ENCODE measurements at regions not wholly inside any gene's neighbourhood (a gene's known extent, or its start where the extent isn't known, plus 50 kb on each side); places are given as distances from the start of the nearest gene placed in this dataset.

DNA sequence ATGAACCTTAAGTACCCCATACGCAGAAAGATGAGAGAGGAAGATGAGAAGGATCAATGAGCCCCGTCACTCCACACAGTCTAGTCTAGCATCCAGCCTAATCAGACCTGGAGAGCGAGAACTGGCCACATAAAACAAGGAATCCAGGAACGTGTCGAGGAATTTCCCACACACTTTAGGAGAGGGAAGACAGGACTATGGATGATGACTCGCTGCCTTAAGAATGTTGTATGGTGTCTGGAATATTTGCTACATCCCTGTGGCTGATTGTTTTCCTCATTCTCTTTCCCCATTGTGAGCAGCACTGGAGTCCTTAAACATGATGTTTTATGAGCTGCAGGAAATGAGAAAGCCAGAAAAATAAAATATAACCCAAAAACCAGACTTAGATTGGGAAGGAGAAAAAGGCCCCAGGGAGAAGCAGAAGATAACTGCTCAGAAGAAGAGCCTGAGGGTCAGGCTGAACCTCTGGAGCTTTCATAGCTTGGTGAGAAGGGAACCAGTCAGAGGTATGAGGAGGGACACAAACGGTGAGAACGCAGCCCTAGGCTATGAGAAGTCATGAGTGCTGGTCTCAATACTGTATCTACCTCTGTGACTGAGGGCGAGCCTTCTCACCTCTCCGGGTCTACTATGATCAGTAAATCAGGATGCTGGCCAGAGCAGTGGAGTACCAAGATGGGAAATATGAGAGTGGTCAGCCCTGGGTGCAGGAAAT lies 139.5 kb upstream of the NOCT start:
- no peaks in the 10 kb centered on the region for H3K9me3 ChIP-seq (ENCODE audit: control insufficient read depth, low read length)
- no peak overlapping the region for H3K9ac ChIP-seq
- H3K4me2 ChIP-seq (ENCODE audit: low read length) = no peak overlapping the region
- peaks cover 7% of the 10 kb centered on the region for H3K4me1 ChIP-seq
- H3K4me3 ChIP-seq (ENCODE audit: low read depth, low read length) = no peak overlapping the region
- TF ChIP-seq, protein P1, sequence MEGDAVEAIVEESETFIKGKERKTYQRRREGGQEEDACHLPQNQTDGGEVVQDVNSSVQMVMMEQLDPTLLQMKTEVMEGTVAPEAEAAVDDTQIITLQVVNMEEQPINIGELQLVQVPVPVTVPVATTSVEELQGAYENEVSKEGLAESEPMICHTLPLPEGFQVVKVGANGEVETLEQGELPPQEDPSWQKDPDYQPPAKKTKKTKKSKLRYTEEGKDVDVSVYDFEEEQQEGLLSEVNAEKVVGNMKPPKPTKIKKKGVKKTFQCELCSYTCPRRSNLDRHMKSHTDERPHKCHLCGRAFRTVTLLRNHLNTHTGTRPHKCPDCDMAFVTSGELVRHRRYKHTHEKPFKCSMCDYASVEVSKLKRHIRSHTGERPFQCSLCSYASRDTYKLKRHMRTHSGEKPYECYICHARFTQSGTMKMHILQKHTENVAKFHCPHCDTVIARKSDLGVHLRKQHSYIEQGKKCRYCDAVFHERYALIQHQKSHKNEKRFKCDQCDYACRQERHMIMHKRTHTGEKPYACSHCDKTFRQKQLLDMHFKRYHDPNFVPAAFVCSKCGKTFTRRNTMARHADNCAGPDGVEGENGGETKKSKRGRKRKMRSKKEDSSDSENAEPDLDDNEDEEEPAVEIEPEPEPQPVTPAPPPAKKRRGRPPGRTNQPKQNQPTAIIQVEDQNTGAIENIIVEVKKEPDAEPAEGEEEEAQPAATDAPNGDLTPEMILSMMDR (IDR thresholded peaks at IDR 0.05) = no peak
- H3K27ac ChIP-seq = no peak overlapping the region
- H3K27me3 ChIP-seq (ENCODE audit: control insufficient read depth, insufficient read depth, low read length) = no peaks in the 10 kb centered on the region
- H3K79me2 ChIP-seq = no peaks in the 10 kb centered on the region
- H2AFZ ChIP-seq = no peak overlapping the region
- H3K36me3 ChIP-seq (ENCODE audit: control insufficient read depth, insufficient read depth, low read length) = no peaks in the 10 kb centered on the region

DNA sequence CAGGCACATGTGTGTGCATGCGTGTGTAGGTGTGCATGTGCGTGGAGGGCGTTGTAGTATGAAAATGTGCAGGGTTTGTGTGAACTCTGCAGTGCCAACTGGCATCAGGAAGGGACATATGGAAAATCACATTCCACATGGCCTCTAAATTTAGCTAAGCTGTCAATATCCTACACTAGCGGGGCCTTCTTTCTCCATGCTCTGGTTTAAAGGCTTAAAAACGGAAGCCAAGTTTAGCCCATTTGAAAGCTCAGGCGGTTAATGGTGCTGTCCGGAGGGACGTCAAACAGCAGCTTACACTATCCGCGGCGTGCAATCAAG lies 144.1 kb upstream of the NOCT start:
- TF ChIP-seq, protein P1 (IDR thresholded peaks at IDR 0.05) = no peak
- H3K4me1 ChIP-seq = peaks cover 3% of the 10 kb centered on the region
- no peak overlapping the region for H3K4me2 ChIP-seq (ENCODE audit: low read length)
- H3K9me3 ChIP-seq (ENCODE audit: control insufficient read depth, low read length) = no peaks in the 10 kb centered on the region
- H3K27ac ChIP-seq = no peak overlapping the region
- H3K36me3 ChIP-seq (ENCODE audit: control insufficient read depth, insufficient read depth, low read length) = no peaks in the 10 kb centered on the region
- no peaks in the 10 kb centered on the region for H3K79me2 ChIP-seq
- no peak overlapping the region for H3K4me3 ChIP-seq (ENCODE audit: low read depth, low read length)
- H2AFZ ChIP-seq = peak overlapping the region; percentile 34
- no peaks in the 10 kb centered on the region for H3K27me3 ChIP-seq (ENCODE audit: control insufficient read depth, insufficient read depth, low read length)
- H3K9ac ChIP-seq = no peak overlapping the region

DNA sequence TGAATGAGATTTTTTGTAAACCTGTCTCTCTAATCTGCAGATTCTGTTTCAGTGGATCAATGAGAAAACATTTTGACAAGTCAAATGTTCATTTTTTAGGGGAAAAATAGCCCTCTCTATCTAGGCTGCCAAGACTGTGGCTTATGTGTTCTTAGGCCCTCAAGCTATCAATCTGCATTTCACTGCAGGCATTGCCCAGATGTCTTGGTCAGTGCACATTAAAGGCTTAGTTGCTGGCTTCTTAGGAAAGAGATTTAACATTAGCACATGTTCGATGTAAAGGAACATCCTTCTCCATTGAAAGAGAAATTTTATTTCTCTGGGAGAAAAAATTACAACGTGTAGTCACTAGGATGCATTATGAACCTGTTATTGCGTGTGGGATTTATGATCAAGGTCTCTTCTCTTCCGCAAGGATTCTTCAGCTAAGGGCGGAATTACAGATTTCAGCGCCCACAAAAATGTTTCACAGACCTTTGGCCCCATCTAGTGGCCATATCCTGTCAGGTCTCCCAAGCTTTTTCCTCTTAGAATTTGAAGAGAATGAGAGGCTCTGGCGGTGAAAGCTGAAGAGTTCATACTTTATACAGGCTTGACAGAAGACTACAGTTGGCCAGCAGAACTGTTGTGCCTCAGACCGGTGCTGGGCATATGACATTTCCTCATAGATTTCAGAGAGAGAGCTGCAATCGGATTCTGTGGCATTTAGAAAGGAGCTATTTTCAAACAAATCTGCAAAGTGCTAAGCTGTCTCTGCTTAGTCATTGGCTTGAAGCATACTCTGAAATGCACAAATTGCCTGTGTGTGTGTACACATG lies 144.6 kb upstream of the NOCT start:
- Histone ChIP-seq H3K27me3 (ENCODE audit: control insufficient read depth, insufficient read depth, low read length) (no peaks in the 10 kb centered on the region), H3K4me1 (peaks cover 3% of the 10 kb centered on the region), H3K36me3 (ENCODE audit: control insufficient read depth, insufficient read depth, low read length) (no peaks in the 10 kb centered on the region), H3K4me3 (ENCODE audit: low read depth, low read length) (no peak overlapping the region), H2AFZ (peak overlapping the region; percentile 34), H3K4me2 (ENCODE audit: low read length) (no peak overlapping the region), H3K27ac (no peak overlapping the region), H3K79me2 (no peaks in the 10 kb centered on the region), H3K9me3 (ENCODE audit: control insufficient read depth, low read length) (no peaks in the 10 kb centered on the region), H3K9ac (no peak overlapping the region)
- TF ChIP-seq, protein P1 (IDR thresholded peaks at IDR 0.05) = peak; percentile 74

DNA sequence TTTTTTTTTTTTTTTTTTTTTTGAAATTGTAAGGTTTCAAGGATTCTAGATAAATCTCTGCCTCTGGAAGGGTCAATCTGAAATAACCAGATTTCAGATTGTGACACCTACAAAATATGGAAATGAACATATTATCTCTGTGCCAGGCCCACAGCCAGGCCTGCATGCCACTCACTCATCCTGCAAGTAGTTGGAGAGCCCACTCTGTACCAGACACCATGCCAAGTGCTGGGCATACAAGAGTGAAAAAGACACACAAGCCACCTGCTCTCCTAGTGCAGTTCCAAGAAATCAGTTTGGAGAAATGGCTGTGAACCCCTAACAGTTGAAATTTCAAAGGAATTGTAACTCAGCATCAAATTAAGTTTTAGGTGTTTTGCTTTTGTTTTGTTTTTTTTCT lies 145.9 kb upstream of the NOCT start:
- H3K27ac ChIP-seq = no peak overlapping the region
- H2AFZ ChIP-seq = no peak overlapping the region
- peaks cover 9% of the 10 kb centered on the region for H3K4me1 ChIP-seq
- H3K4me2 ChIP-seq (ENCODE audit: low read length) = no peak overlapping the region
- H3K9ac ChIP-seq = no peak overlapping the region
- H3K27me3 ChIP-seq (ENCODE audit: control insufficient read depth, insufficient read depth, low read length) = no peaks in the 10 kb centered on the region
- H3K4me3 ChIP-seq (ENCODE audit: low read depth, low read length) = no peak overlapping the region
- no peaks in the 10 kb centered on the region for H3K79me2 ChIP-seq
- TF ChIP-seq, protein P1 (IDR thresholded peaks at IDR 0.05) = no peak
- no peaks in the 10 kb centered on the region for H3K9me3 ChIP-seq (ENCODE audit: control insufficient read depth, low read length)
- H3K36me3 ChIP-seq (ENCODE audit: control insufficient read depth, insufficient read depth, low read length) = no peaks in the 10 kb centered on the region

Data from parathyroid adenoma (tissue), 2 donors.